NCI-H226 (cell line): ENCODE measurements at regions not wholly inside any gene's neighbourhood (a gene's known extent, or its start where the extent isn't known, plus 50 kb on each side); places are given as distances from the start of the nearest gene placed in this dataset.
"Not testable (repeated sequence)": the region's sequence is repeated elsewhere in the genome, so short reads cannot be mapped to it uniquely, and the experiment has no call there.

Experiments used
- DNase-seq: peaks from one replicate; pipeline ENCODE4 v3.0.0-alpha.2; 2015

GRCh38 chr3:102353805-102354204 is 81.0 kb upstream of the ZPLD1 start:
- no peak for DNase-seq

- DNase-seq = peak; percentile 91
Measured at GRCh38 chr3:102354818-102355515, 79.8 kb upstream of the ZPLD1 start.

- no peak for DNase-seq
Measured at GRCh38 chr3:102356506-102356905, 78.3 kb upstream of the ZPLD1 start.

GRCh38 chr3:102357313-102357712 is 77.5 kb upstream of the ZPLD1 start:
- not testable (repeated sequence) for DNase-seq

DNA sequence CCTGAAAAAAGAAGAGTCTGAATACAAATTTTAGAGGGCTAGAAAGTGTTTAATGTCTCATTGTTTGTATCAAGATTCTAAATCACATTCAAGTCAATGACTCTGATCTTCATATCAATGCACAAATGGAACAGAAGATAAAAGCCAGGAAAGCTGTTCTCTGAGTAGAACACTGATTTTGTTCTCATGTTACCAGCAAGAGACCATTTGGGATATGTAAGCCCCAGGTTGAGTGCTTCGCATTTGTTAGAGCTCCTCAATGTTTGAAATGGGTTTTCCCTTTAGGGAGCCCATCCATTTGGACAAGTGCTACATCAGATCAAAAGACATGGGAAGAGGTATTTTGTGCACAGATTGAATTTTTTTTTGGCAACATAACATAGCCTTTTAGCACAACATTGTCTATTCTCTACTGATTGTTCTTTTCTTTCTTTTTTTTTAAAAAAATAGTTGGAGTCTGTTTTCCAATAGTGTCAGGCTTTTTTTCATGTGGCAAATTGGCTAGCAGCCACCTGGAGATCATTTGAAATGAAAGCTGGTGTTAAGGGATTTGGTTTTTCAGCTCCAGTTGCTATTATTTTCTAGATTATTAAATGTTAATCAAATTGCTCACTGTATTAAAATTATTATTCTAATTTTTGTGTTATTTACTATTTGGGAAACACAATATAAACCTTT is 74.5 kb upstream of the ZPLD1 start:
- DNase-seq = no peak

DNA sequence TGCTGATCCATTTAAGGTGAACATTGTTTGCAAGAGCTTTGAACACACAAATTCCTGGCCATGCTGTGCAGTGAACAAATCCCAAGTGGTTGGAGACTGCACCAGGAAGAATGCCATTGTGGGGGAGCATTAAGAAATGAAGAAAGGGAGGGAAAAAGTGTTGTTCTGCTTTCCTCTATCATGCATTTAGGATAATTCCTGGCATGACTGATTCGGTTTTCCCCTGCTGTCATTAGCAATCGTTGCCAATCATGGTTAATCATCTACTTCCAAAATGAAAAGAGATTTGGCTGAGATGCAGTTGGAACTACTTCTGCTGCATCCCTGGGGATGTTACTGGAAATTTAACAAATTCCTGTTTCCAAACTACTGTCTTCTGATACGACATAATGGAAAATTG is 73.7 kb upstream of the ZPLD1 start:
- no peak for DNase-seq

- not testable (repeated sequence) for DNase-seq
Measured at GRCh38 chr3:102366116-102366515, 68.7 kb upstream of the ZPLD1 start.

DNA sequence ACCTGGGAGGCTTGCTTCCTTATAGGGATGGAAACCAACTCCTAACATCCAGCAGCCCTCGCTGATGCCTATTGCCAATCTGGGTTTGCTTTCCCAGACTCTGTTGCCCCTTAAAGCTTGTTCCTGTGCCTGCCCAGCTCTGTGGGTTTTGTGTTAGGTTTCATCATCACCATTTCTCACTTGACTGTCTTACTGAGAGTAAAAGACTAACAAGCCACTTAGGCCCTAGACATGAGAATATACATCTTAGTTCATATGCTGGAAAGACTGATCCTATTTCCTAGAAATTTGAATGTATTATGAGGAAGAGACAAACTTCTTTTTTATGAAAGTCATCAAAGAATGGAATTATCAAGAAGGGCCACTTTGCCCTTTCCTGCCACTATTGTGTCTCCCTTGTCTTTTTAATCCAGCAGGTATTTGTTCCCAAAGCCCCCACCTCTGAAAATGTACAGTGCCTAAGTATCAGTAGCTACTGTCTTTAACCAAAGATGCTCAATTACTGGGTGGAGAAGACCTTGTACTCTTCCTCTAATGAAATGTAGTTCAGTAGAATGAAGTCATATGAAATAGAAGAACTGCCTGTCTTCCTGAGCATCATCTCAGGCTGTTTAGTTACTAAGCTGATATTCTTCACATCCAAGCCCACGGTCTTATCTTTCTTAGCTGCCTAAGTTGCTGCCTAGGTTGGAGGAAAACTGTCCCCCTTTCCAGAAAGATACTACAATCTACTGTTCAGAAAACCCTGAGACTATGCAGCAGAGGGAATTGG is 59.8 kb upstream of the ZPLD1 start:
- DNase-seq = no peak

- DNase-seq = no peak
Measured at GRCh38 chr3:102378216-102378615, 56.6 kb upstream of the ZPLD1 start.

GRCh38 chr3:102382201-102382600 is 52.6 kb upstream of the ZPLD1 start:
- DNase-seq = not testable (repeated sequence)
